PC-3 (cell line): ENCODE measurements at regions not wholly inside any gene's neighbourhood (a gene's known extent, or its start where the extent isn't known, plus 50 kb on each side); places are given as distances from the start of the nearest gene placed in this dataset.

Experiments
- CTCF ChIP-seq: fragments of 300-600 bp; sonication (generic); conservative IDR thresholded peaks from 2 replicates; pipeline ENCODE4 v1.5.1; 2017; ENCODE audit warnings: antibody characterized with exemption, low read depth, mild to moderate bottlenecking, low read length
- EZH2phosphoT487 ChIP-seq: fragments of 300-600 bp; sonication (generic); IDR thresholded peaks from 2 replicates; pipeline ENCODE4 v1.6.1; 2018; ENCODE audit warnings: mild to moderate bottlenecking, antibody characterized with exemption, low read length, borderline replicate concordance

GRCh38 chr4:22202975-22203710 is 254.6 kb upstream of the KCNIP4 start:
- TF ChIP-seq CTCF (no peak), EZH2phosphoT487 (no peak)
